GM12878 (cell line): ENCODE measurements at regions not wholly inside any gene's neighbourhood (a gene's known extent, or its start where the extent isn't known, plus 50 kb on each side); places are given as distances from the start of the nearest gene placed in this dataset.

Experiments used
- CUX1 ChIP-seq: IDR thresholded peaks from 2 replicates; pipeline ENCODE4 v1.6.1; 2012; ENCODE audit warnings: improper control_type of control experiment, low read depth, low read length; ENCODE audit not compliant: insufficient replicate concordance
- E4F1 ChIP-seq: fragments of 450-650 bp; IDR thresholded peaks from 2 replicates; pipeline ENCODE4 v1.6.1; 2018; ENCODE audit warnings: borderline replicate concordance, mild to moderate bottlenecking; ENCODE audit not compliant: partially characterized antibody
- ETV6 ChIP-seq, 2 experiments: fragments of 450-650 bp in 1 of 2; IDR thresholded peaks in 1 of 2; conservative IDR thresholded peaks in 1 of 2; 2 replicates each; pipeline ENCODE4 v1.6.1; 2014; ENCODE audit warnings: antibody characterized with exemption in 1 of 2, borderline replicate concordance in 1 of 2, low read depth in 1 of 2, mild to moderate bottlenecking in 1 of 2, moderate library complexity in 1 of 2
- MTA2 ChIP-seq: fragments of 450-650 bp; IDR thresholded peaks from 2 replicates; pipeline ENCODE4 v1.6.1; 2016; ENCODE audit warnings: low read depth, mild to moderate bottlenecking, moderate library complexity
- MYB ChIP-seq: fragments of 150-350 bp; IDR thresholded peaks from 2 replicates; pipeline ENCODE4 v1.6.1; 2014; ENCODE audit warnings: mild to moderate bottlenecking, low read depth, low read length, borderline replicate concordance
- PAX5 ChIP-seq: IDR thresholded peaks from 2 replicates; pipeline ENCODE4 v1.6.1; 2011; ENCODE audit warnings: low read depth, low read length, borderline replicate concordance
- WRNIP1 ChIP-seq: IDR thresholded peaks from 2 replicates; pipeline ENCODE4 v1.6.1; 2011; ENCODE audit warnings: low read depth, low read length, improper control_type of control experiment, borderline replicate concordance
- ZBED1 ChIP-seq: IDR thresholded peaks from 2 replicates; pipeline ENCODE4 v1.6.1; 2016; ENCODE audit warnings: borderline replicate concordance

GRCh38 chrX:21167494-21167893, 206.7 kb upstream of the CNKSR2 start (continued):
- TF ChIP-seq CUX1, result no peak
- no peak for TF ChIP-seq ZBED1
- no peak for TF ChIP-seq MTA2
- TF ChIP-seq PAX5, result no peak
- TF ChIP-seq WRNIP1, result no peak
- no peak for TF ChIP-seq MYB
- TF ChIP-seq ETV6 (conservative IDR thresholded peaks at IDR 0.05 in 1 of 2, IDR thresholded peaks at IDR 0.05 in 1 of 2; ENCODE audit: borderline replicate concordance in 1 of 2, low read depth in 1 of 2), result no peak
- no peak for TF ChIP-seq E4F1
